ENCODE measurements at regions not wholly inside any gene's neighbourhood (a gene's known extent, or its start where the extent isn't known, plus 50 kb on each side); places are given as distances from the start of the nearest gene placed in this dataset.

GRCh38 chr6:72524011-72524645 is 97.7 kb upstream of the KCNQ5 start:
- no peak for TF ChIP-seq CTCF (IDR thresholded peaks at IDR 0.05)
- TF ChIP-seq POLR2A (IDR thresholded peaks at IDR 0.05) = no peak

Measured in body of pancreas (tissue), 4 donors.